ENCODE measurements at regions not wholly inside any gene's neighbourhood (a gene's known extent, or its start where the extent isn't known, plus 50 kb on each side); places are given as distances from the start of the nearest gene placed in this dataset.

- TF ChIP-seq CTCF (IDR thresholded peaks at IDR 0.05), result no peak
- no peak for TF ChIP-seq POLR2A (IDR thresholded peaks at IDR 0.05)
Observed at GRCh38 chr11:110960167-110960566, 247.9 kb upstream of the ARHGAP20 start.
